HCEC 1CT (cell line): ENCODE measurements at regions not wholly inside any gene's neighbourhood (a gene's known extent, or its start where the extent isn't known, plus 50 kb on each side); places are given as distances from the start of the nearest gene placed in this dataset.
"Not testable (repeated sequence)": the region's sequence is repeated elsewhere in the genome, so short reads cannot be mapped to it uniquely, and the experiment has no call there.

Experiments
- DNase-seq: peaks from one replicate; pipeline ENCODE4 v3.0.0-alpha.2; 2017

DNA sequence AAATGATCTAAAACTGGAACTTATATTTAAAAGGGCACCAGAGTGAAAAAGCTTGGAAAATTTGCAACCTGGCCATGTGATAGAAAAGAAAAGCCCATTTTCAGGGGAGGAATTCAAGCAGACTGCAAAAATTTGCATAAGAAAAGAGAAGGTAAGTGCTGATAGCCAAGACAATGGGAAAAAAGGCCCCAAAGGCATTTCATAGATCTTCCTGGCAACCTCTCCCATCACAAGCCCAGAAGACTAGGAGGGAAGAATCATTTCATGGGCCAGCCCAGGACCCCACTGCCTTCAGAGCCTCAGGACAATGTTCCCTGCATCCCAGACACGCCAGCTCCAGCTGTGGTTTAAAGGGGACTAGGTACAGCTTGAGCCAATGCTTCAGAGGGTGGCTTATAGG is 887.3 kb upstream of the DIAPH2 start:
- no peak for DNase-seq

DNA sequence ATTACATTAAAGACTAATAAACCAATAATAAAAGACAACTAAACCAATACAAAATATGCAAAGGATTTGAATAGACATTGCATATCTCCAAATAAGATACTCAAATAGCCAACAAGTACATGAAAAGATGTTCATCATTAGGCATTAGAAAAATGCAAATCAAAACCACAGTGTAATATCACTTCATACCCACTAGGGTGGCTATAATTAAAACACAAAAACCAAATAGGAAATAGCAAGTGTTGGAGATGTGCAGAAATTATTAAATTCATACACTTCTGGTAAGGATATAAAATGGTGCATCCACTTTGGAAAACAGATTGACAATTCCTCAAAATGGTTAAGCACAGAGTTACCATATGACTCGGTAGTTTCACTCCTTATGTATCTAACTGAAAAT is 860.8 kb upstream of the DIAPH2 start:
- no peak for DNase-seq

GRCh38 chrX:95835223-95835622 is 849.4 kb upstream of the DIAPH2 start:
- DNase-seq, result no peak

DNA sequence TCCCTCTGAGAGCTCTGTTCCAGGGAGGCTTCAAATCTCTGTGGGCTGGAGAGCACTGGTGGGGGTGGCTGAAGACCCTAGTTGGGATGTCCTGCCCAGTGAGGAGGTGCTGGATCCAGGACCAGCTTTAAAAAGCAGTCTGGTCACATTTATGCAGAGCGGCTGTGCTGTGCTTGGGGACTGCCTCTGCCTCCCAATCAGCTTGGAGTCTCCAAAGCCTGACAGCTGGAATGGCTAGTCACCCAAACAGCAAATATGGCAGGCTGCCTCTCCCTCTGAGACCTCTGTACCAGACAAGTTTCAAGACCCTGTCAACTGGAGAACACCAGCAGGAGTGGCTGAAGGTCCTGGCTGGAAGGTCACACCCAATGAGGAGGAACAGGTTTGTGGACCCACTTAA is 848.1 kb upstream of the DIAPH2 start:
- no peak for DNase-seq

GRCh38 chrX:95841863-95842262 is 842.8 kb upstream of the DIAPH2 start:
- DNase-seq, result no peak

- no peak for DNase-seq
Observed at GRCh38 chrX:95860127-95860526, 824.5 kb upstream of the DIAPH2 start.

- DNase-seq, result no peak
Observed at GRCh38 chrX:95875661-95876060, 809.0 kb upstream of the DIAPH2 start.

DNA sequence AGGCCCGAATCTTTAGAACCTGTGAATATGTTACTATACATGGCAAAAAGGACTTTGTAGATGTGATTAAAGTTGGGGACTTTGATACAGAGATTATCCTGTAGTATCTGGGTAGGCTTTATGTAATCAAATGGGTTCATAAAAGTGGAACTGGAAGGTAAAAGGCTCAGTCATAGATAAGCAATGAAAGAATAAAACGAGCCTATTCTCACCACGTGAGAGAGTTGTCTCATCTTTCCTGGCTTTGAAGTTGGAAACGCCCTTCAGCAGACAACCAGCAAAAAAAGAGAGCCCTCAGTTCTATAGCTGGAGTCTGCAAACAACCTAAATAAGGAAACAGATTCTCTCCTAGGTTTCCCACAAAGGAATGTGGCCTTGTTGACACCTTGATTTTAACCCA is 805.8 kb upstream of the DIAPH2 start:
- DNase-seq, result no peak

DNA sequence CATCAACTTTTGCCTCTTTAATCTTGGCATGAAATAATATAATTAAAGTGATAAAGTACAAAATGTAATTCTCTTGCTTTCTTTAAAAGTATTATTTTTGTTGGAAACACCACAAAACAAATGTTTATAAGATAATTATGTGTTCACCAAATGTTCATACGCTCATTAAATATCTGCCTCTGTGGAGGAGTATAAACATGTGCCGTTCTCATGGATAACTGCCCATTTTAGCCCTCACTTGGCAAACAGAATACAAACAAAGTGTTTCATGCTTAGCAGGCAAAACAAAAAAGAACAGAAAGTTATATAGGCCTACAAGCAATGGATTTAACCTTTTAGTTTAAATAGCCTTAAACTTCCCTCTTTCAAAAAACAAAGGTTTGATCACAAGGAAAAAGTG is 800.5 kb upstream of the DIAPH2 start:
- DNase-seq, result no peak

GRCh38 chrX:95885074-95885473 is 799.6 kb upstream of the DIAPH2 start:
- DNase-seq, result no peak

DNA sequence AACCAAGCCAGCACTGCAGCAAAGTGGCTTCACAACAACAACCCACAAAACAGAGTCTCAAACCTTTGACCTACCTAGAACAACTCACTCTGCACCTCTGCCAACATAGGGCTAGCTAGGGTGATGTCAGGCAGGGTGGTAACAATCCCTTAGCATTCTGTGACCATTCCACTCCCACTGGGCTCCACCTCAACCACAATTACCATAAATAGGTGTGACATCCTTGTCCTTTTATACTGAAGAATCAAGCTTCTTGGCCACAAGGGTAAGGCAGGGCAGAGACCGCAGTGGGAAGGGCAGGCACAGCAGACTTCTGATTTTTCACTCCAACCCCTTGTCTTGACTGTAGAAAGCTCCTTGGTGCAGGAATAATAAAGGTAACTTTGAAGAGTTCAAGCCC is 795.4 kb upstream of the DIAPH2 start:
- no peak for DNase-seq

- no peak for DNase-seq
Observed at GRCh38 chrX:95893636-95894035, 791.0 kb upstream of the DIAPH2 start.

- no peak for DNase-seq
Observed at GRCh38 chrX:95903490-95903889, 781.2 kb upstream of the DIAPH2 start.

DNA sequence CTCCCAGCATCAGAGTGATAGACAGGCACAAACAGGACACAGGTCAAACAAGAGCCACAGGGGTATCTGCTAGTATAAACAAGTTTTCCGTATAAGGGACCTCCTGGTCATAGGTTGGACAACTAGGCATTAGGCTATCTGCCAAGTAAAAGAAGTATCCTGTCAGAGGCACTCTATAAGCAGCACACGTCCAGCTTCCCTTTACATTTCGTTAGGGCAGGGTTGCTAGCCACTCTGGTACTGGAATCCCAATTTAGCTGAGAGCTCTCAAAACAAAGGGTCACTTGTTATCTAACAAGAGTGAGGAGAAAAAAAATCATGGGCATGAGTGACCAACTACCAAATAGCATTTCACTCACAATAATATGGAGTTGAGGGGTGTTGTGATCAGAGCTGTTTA is 780.7 kb upstream of the DIAPH2 start:
- DNase-seq, result no peak

DNA sequence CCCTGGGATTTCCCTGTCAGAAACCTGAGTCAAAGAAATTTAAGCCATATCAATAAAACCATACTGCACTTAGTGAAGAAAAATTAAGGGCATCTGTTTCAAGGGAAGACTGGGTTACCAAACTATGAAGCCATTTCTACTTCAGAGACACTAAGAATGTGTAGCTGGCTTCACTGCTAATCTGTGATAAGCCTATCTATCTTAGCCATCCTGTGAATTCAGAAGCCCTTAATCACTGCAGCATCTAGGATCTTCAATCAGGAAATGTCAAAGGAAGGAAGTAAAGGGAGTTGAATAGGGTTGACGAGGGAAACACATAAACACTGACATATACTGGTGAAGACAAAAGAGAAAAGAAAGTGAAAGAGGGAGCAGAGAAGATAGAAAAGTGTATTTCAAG is 777.6 kb upstream of the DIAPH2 start:
- no peak for DNase-seq

- no peak for DNase-seq
Observed at GRCh38 chrX:95911062-95911461, 773.6 kb upstream of the DIAPH2 start.

DNA sequence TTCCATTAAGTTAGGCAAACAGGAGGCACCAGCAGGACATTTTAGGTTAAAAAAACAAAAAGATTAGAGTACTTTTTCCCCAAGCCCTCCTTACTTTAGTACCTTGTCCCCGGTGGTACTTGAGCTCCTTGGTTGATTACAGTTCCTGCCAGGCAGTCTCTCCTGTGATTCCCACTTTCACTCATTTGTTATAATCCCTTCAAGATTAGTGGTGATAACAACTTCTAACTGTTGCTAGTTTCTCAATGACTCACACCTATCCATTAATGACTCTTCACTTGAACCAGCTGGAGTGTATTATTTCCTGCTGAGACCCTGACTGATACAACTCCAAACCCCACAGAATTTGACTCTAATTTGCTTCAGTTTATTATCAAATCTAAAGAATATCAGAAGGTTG is 765.0 kb upstream of the DIAPH2 start:
- no peak for DNase-seq

GRCh38 chrX:95945528-95945927 is 739.1 kb upstream of the DIAPH2 start:
- DNase-seq, result no peak

DNA sequence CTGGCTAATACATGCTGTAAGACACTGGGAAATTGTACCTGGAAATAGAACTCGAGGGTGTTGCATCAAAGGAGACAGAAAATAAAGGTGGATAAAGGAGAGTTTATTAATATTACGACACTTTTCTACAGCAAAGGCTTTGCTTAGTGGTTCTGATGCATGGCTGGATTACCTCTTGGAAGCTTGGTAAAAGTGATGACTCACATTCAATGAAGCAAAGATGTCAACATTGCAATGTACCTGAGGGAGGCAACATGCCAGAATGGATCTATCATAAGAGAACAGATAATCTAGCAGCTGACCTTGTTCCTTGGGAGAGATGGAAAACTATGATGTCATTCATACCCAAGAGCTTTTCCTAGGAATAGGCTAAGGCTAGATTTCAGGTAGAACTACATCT is 735.1 kb upstream of the DIAPH2 start:
- no peak for DNase-seq

- no peak for DNase-seq
Observed at GRCh38 chrX:95950679-95951078, 734.0 kb upstream of the DIAPH2 start.

DNA sequence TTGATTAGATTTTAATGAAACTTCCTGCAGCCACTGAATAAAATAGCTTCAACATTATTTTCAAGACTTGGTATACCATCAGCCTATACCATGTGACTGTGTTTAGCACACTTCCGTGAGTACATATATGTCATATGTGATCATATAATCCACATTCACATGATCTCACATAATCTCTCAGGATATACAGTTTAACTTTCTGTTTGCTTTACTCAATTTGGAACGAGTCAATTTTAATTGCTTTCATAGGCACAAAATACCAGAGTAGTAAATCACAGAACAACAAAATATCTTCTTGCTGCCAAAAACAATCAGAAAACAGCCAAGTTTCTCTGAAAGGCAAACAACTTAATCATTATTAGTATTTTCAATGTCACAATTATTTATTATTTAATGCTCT is 731.1 kb upstream of the DIAPH2 start:
- DNase-seq, result no peak

DNA sequence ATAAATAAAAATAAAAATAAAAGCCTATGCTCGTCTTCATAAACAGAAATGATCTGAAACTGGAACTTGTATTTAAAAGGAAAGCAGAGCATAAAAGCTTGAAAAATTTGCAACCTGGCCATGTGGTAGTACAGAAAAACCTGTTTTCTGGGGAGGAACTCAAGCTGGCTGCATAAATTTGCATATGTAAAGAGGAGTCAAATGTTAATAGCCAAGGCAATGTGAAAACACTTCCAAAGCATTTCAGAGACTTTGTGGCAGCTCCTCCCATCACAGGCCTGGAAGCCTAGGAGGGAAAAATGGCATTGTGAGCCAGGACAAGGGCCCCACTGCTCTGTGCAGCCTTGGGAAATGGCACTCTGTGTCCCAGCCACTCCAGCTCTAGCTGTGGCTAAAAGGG is 727.9 kb upstream of the DIAPH2 start:
- no peak for DNase-seq

GRCh38 chrX:95973456-95974095 is 711.1 kb upstream of the DIAPH2 start:
- DNase-seq, result not testable (repeated sequence)

GRCh38 chrX:95974096-95974470 is 710.6 kb upstream of the DIAPH2 start:
- DNase-seq, result no peak

DNA sequence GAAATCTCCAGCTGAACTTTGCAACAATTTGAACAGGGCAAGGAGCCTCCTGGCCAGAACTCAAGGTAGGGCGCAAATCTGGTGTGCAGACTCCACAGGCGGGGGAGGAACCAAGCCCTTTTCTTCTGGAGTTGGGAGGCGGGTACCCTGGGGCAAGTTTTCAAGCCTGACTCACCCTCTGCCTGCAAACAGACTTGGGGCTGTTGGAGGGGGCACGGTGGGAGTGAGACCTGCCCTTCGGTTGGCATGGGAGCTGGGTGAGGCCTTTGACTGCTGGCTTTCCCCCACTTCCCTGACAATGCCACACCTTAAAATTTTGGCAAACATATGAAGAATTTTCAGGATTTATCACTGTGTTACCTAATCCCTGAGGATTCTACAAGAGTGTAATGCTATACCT is 709.8 kb upstream of the DIAPH2 start:
- no peak for DNase-seq

DNA sequence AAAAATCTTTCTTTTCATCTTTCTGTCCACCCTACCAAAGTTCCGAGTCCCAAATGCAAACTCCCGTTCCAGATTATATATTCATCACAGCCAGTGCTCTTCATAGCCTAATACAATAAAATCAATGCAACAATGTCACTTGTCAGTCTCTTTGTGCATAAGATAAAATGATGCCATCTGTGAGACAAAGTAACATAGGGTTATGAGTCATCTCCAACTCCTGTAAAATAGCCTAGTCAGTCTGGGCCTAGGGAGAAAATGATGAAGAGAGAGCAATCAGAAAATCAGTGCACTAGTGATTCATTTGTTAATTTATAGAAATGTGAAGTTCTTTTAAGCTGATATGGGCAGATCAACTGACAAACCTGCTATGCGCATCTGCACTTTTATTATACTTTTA is 689.1 kb upstream of the DIAPH2 start:
- DNase-seq, result no peak
